Lower lobe of right lung (tissue), 2 donors: ENCODE measurements at regions not wholly inside any gene's neighbourhood (a gene's known extent, or its start where the extent isn't known, plus 50 kb on each side); places are given as distances from the start of the nearest gene placed in this dataset.

Experiments
- ATAC-seq, 2 donors: fragments of 200-7000 bp; cut with Tn5 transposase; one replicate each; pipeline ENCODE4 v1.9.1; 2020 to 2022; ENCODE audit warnings: mild to moderate bottlenecking in 2 of 2, moderate library complexity in 2 of 2
- DNase-seq: peaks from one replicate; pipeline ENCODE4 v3.0.0-alpha.2; 2020
- H3K27ac ChIP-seq: fragments of 200-600 bp; one replicate; pipeline ENCODE4 v1.8.0; 2022
- H3K27me3 ChIP-seq: fragments of 200-600 bp; one replicate; pipeline ENCODE4 v1.8.0; 2022; ENCODE audit warnings: low read depth
- H3K36me3 ChIP-seq: fragments of 200-600 bp; one replicate; pipeline ENCODE4 v1.8.0; 2022; ENCODE audit warnings: mild to moderate bottlenecking
- H3K4me1 ChIP-seq: fragments of 200-600 bp; one replicate; pipeline ENCODE4 v1.8.0; 2022
- H3K4me3 ChIP-seq: fragments of 200-600 bp; one replicate; pipeline ENCODE4 v1.8.0; 2022; ENCODE audit warnings: mild to moderate bottlenecking
- H3K9me3 ChIP-seq: fragments of 200-600 bp; one replicate; pipeline ENCODE4 v1.8.0; 2022
- CTCF ChIP-seq: fragments of 200-600 bp; IDR thresholded peaks from one replicate; pipeline ENCODE4 v1.8.0; 2022; ENCODE audit warnings: antibody characterized with exemption, mild to moderate bottlenecking
- intact Hi-C: fragments of 100-400 bp; cut with DNase I; formaldehyde crosslinking; loops from one replicate; pipeline ENCODE4 v1.11.0; 2022
- donor health status: DM: no; HTN: yes; CAD: no; lungs with severe emphysema.

- DNase-seq (no peak), ATAC-seq (no peak)
- Histone ChIP-seq H3K27me3 (no peaks in the 10 kb centered on the region), H3K36me3 (no peaks in the 10 kb centered on the region), H3K9me3 (no peaks in the 10 kb centered on the region), H3K4me1 (no peaks in the 10 kb centered on the region), H3K4me3 (no peak overlapping the region), H3K27ac (no peak overlapping the region)
- intact Hi-C loops = no loop called here
- TF ChIP-seq CTCF = no peak
Measured at GRCh38 chr3:176737480-176738110, 459.7 kb downstream of the TBL1XR1 start.

GRCh38 chr3:176734146-176734545, 463.1 kb downstream of the TBL1XR1 start:
- DNase-seq (no peak), ATAC-seq (no peak)

GRCh38 chr3:176724394-176724759, 472.9 kb downstream of the TBL1XR1 start:
- H3K9me3 ChIP-seq = no peaks in the 10 kb centered on the region
- intact Hi-C loops = no loop called here
- H3K27ac ChIP-seq = no peak overlapping the region
- H3K4me3 ChIP-seq = no peak overlapping the region
- H3K4me1 ChIP-seq = no peaks in the 10 kb centered on the region
- ATAC-seq (no peak), DNase-seq (no peak)
- no peak for TF ChIP-seq CTCF
- no peaks in the 10 kb centered on the region for H3K27me3 ChIP-seq
- H3K36me3 ChIP-seq = no peaks in the 10 kb centered on the region

More at GRCh38 chr3:176734146-176734545, 463.1 kb downstream of the TBL1XR1 start:
- no peaks in the 10 kb centered on the region for H3K27me3 ChIP-seq
- no peak overlapping the region for H3K4me3 ChIP-seq
- H3K27ac ChIP-seq = no peak overlapping the region
- no peaks in the 10 kb centered on the region for H3K36me3 ChIP-seq
- no peak for TF ChIP-seq CTCF
- H3K9me3 ChIP-seq = no peaks in the 10 kb centered on the region
- no peaks in the 10 kb centered on the region for H3K4me1 ChIP-seq
- intact Hi-C loops = no loop called here

- ATAC-seq = no peak
- no peak for DNase-seq
- TF ChIP-seq CTCF = no peak
- H3K9me3 ChIP-seq = no peaks in the 10 kb centered on the region
- H3K27me3 ChIP-seq = no peaks in the 10 kb centered on the region
- intact Hi-C loops = no loop called here
- no peaks in the 10 kb centered on the region for H3K4me1 ChIP-seq
- no peak overlapping the region for H3K4me3 ChIP-seq
- no peak overlapping the region for H3K27ac ChIP-seq
- no peaks in the 10 kb centered on the region for H3K36me3 ChIP-seq
Measured at GRCh38 chr3:176723758-176724393, 473.4 kb downstream of the TBL1XR1 start.

GRCh38 chr3:176714034-176714433, 483.2 kb downstream of the TBL1XR1 start:
- no peak for ATAC-seq
- Histone ChIP-seq H3K4me1 (no peaks in the 10 kb centered on the region), H3K27ac (no peak overlapping the region), H3K4me3 (no peak overlapping the region), H3K27me3 (no peaks in the 10 kb centered on the region), H3K36me3 (no peaks in the 10 kb centered on the region), H3K9me3 (no peaks in the 10 kb centered on the region)
- intact Hi-C loops = no loop called here
- no peak for TF ChIP-seq CTCF
- no peak for DNase-seq
